ENCODE measurements at regions not wholly inside any gene's neighbourhood (a gene's known extent, or its start where the extent isn't known, plus 50 kb on each side); places are given as distances from the start of the nearest gene placed in this dataset.

GRCh38 chr6:4641461-4641860, 134.7 kb upstream of the CDYL start:
- ChIA-PET CTCF (no interaction called here), POLR2A (no interaction called here)
- H3K4me3 ChIP-seq (ENCODE audit: low read depth, low read length), result no peak overlapping the region
- DNase-seq (ENCODE audit: low read depth, low spot score), result no peak
- no peak for TF ChIP-seq CTCF (IDR thresholded peaks at IDR 0.05; ENCODE audit: insufficient read depth, low read length, missing control alignments)

DNA sequence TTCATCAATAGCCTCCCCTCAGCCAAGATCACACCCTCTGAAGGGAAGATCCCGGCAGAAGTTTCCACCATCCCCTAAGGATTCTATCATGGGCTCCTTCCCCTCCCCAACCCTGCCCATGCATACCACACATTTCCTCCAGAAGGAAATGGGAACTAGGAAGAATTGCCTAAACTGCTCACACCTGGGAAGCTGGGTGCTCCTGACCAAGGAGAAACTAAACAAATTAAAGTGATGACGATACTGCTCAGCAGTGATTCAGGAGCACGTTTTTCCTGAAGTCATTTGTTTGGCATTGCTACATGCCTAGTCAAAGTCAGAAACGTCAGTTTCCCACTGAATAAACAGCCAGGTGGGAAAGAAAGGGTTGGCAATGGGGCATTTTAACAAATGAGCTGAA, 136.1 kb upstream of the CDYL start:
- ChIA-PET POLR2A (no interaction called here), CTCF (no interaction called here)
- H3K4me3 ChIP-seq (ENCODE audit: low read depth, low read length), result no peak overlapping the region
- TF ChIP-seq CTCF (IDR thresholded peaks at IDR 0.05; ENCODE audit: insufficient read depth, low read length, missing control alignments), result no peak
- no peak for DNase-seq (ENCODE audit: low read depth, low spot score)

DNA sequence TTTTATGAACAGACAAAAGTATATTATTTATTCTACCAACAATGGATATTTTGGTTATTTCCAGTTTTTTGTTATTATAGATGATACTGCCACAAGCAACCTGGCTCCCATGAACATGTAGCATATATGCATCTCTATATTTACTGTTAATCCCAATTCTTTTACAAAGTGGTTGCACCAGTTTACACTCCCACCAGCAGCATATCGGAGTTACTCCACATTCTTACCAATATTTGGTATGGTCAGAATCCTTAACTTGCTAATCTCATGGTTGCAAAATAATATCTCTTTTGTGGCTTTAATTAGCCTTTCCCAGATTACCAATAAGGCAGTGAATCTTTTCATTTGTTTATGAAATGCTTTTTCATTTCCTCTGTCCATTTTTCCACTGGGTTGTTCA, 137.6 kb upstream of the CDYL start:
- DNase-seq (ENCODE audit: low read depth, low spot score), result no peak
- H3K4me3 ChIP-seq (ENCODE audit: low read depth, low read length), result no peak overlapping the region
- POLR2A ChIA-PET, result no interaction called here
- CTCF ChIA-PET, result no interaction called here
- no peak for TF ChIP-seq CTCF (IDR thresholded peaks at IDR 0.05; ENCODE audit: insufficient read depth, low read length, missing control alignments)

GRCh38 chr6:4637691-4638433, 138.3 kb upstream of the CDYL start:
- DNase-seq (ENCODE audit: low read depth, low spot score), result peak; percentile 63
- H3K4me3 ChIP-seq (ENCODE audit: low read depth, low read length), result no peak overlapping the region
- TF ChIP-seq CTCF (IDR thresholded peaks at IDR 0.05; ENCODE audit: insufficient read depth, low read length, missing control alignments), result no peak
- ChIA-PET CTCF (interaction anchor here (3.0 kb wide), 1 partner anchor 9 kb away, joined by 10 read pairs; no protein-coding TSS in a partner anchor), POLR2A (no interaction called here)

DNA sequence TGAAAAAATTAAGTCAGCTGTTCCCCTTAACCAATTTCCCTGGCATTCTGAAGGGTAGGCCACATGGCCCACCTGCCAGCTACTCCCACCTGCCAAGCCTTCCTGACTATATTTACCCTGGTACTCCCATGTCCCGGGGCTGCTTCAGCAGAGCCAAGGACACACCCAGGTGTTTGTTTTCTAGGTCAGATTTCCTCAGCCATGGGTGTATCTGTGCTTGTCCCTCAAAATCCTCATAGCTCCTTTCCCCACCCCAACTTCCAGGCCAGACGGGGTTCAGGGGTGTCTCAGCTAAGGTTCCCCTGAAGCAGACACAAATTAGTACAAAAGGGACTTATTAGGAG, 139.4 kb upstream of the CDYL start:
- TF ChIP-seq CTCF (IDR thresholded peaks at IDR 0.05; ENCODE audit: insufficient read depth, low read length, missing control alignments), result no peak
- POLR2A ChIA-PET, result no interaction called here
- CTCF ChIA-PET, result interaction anchor here (3.0 kb wide), 1 partner anchor 10 kb away, joined by 10 read pairs; no protein-coding TSS in a partner anchor
- H3K4me3 ChIP-seq (ENCODE audit: low read depth, low read length), result no peak overlapping the region
- DNase-seq (ENCODE audit: low read depth, low spot score), result no peak

- DNase-seq (ENCODE audit: low read depth, low spot score), result no peak
- CTCF ChIA-PET, result interaction anchor here (3.0 kb wide), 1 partner anchor 11 kb away, joined by 10 read pairs; no protein-coding TSS in a partner anchor
- TF ChIP-seq CTCF (IDR thresholded peaks at IDR 0.05; ENCODE audit: insufficient read depth, low read length, missing control alignments), result no peak
- H3K4me3 ChIP-seq (ENCODE audit: low read depth, low read length), result no peak overlapping the region
- POLR2A ChIA-PET, result no interaction called here
Observed at GRCh38 chr6:4636191-4636880, 139.9 kb upstream of the CDYL start.
